HepG2 (cell line): ENCODE measurements at regions not wholly inside any gene's neighbourhood (a gene's known extent, or its start where the extent isn't known, plus 50 kb on each side); places are given as distances from the start of the nearest gene placed in this dataset.
A peak's percentile ranks its signal among the peaks of the same experiment; 100 is the strongest.

Experiments used
- ATAC-seq: fragments of 200-7000 bp; cut with Tn5 transposase; 3 replicates; pipeline ENCODE4 v1.9.1; 2020; ENCODE audit warnings: mild to moderate bottlenecking, moderate library complexity
- BruUV-seq: library from RNA; stranded (reverse); fragments of 400-500 nt; replicated peaks from 2 replicates; lab custom pipeline; 2021; lab: Mats Ljungman, UMichigan
- CTCF ChIA-PET: fragments of 300-600 bp; formaldehyde crosslinking; extraction: SDS; loops from one replicate; lab custom pipeline; 2021; ENCODE audit warnings: low total read pairs, inconsistent platforms, low intra/inter-chr PET ratio; lab: Yijun Ruan, JAX
- POLR2A ChIA-PET: fragments of 350-600 bp; sonication (Branson Sonifier 250); formaldehyde crosslinking; loops from one replicate; lab custom pipeline; 2020; ENCODE audit warnings: antibody characterized with exemption, inconsistent platforms; lab: Yijun Ruan, JAX
- DNase-seq: peaks from one replicate; pipeline ENCODE4 v3.0.0-alpha.2; 2015; ENCODE audit warnings: low spot score
- FAIRE-seq: peaks from 3 replicates; lab custom pipeline; 2011; peaks lifted over from hg19 to GRCh38; lab: Jason Lieb, UNC
- H2AFZ ChIP-seq: one replicate; pipeline ENCODE4 v1.6.1; 2011; ENCODE audit warnings: low read length, inconsistent platforms
- H3K27ac ChIP-seq: fragments of 300-600 bp; 3 replicates; pipeline ENCODE4 v1.8.0; 2011; ENCODE audit warnings: mixed run types, mild to moderate bottlenecking, mixed read lengths, low read length, inconsistent platforms; ENCODE audit not compliant: insufficient read depth; ENCODE audit errors: extremely low read length
- H3K27me3 ChIP-seq, 2 experiments: fragments of 200-600 bp in 1 of 2; 2 replicates in 1 of 2; 3 replicates in 1 of 2; pipeline versions ENCODE4 v1.6.0 to v1.8.0; 2011; ENCODE audit warnings: low read length in 2 of 2, mild to moderate bottlenecking in 2 of 2, moderate library complexity in 2 of 2, inconsistent platforms in 1 of 2; ENCODE audit not compliant: insufficient read depth in 2 of 2, control insufficient read depth in 1 of 2
- H3K36me3 ChIP-seq, 2 experiments: fragments of 200-600 bp in 1 of 2; replicated peaks in 1 of 2; 2 replicates in 1 of 2; 3 replicates in 1 of 2; pipeline versions ENCODE4 v1.5.1 to v1.8.0; 2011; ENCODE audit warnings: low read length in 2 of 2, inconsistent platforms in 1 of 2; ENCODE audit not compliant: insufficient read depth in 2 of 2, control insufficient read depth in 1 of 2
- H3K4me1 ChIP-seq: 2 replicates; pipeline ENCODE4 v1.5.1; 2012; ENCODE audit warnings: low read length, inconsistent platforms; ENCODE audit not compliant: insufficient read depth
- H3K4me2 ChIP-seq: 2 replicates; pipeline ENCODE4 v1.6.0; 2011; ENCODE audit warnings: low read depth, low read length, inconsistent platforms
- H3K4me3 ChIP-seq, 3 experiments: fragments of 200-600 bp in 1 of 3; sonication (generic), shearing (Covaris generic) in 1 of 3; replicated peaks in 1 of 3; 2 replicates each; pipeline ENCODE4 v1.5.1; 2011 to 2016; ENCODE audit warnings: low read length in 3 of 3, inconsistent platforms in 2 of 3, low read depth in 2 of 3, mild to moderate bottlenecking in 2 of 3, control low read depth in 1 of 3, mixed read lengths in 1 of 3; ENCODE audit not compliant: insufficient read depth in 1 of 3
- H3K79me2 ChIP-seq: one replicate; pipeline ENCODE4 v1.6.1; 2011; ENCODE audit warnings: low read length, inconsistent platforms; ENCODE audit not compliant: insufficient read depth
- H3K9ac ChIP-seq: 2 replicates; pipeline ENCODE4 v1.6.0; 2011; ENCODE audit warnings: mild to moderate bottlenecking, low read depth, low read length, inconsistent platforms; ENCODE audit not compliant: insufficient read depth
- H3K9me3 ChIP-seq: 2 replicates; pipeline ENCODE4 v1.5.1; 2012; ENCODE audit warnings: mild to moderate bottlenecking, low read length
- H4K20me1 ChIP-seq: 2 replicates; pipeline ENCODE4 v1.6.0; 2011; ENCODE audit warnings: inconsistent platforms, mild to moderate bottlenecking, low read length, moderate library complexity; ENCODE audit not compliant: insufficient read depth
- ATF7 ChIP-seq, 2 experiments: fragments of 450-650 bp in 1 of 2; sonication (generic) in 1 of 2; formaldehyde crosslinking in 1 of 2; IDR thresholded peaks; 2 replicates each; pipeline versions ENCODE4 v1.4.0 to v1.6.1; 2016 to 2020; ENCODE audit warnings: antibody characterized with exemption in 1 of 2, mild to moderate bottlenecking in 1 of 2, missing genetic modification reagents in 1 of 2
- ESRRA ChIP-seq: sonication (generic); formaldehyde crosslinking; IDR thresholded peaks from 2 replicates; pipeline ENCODE4 v1.5.1; 2020; ENCODE audit warnings: mild to moderate bottlenecking, low read depth, missing genetic modification reagents
- GZF1 ChIP-seq: sonication (generic); formaldehyde crosslinking; IDR thresholded peaks from 2 replicates; pipeline ENCODE4 v1.5.1; 2020; ENCODE audit warnings: mild to moderate bottlenecking, missing genetic modification reagents
- HNF4A ChIP-seq: sonication (generic); formaldehyde crosslinking; IDR thresholded peaks from 2 replicates; pipeline ENCODE4 v1.4.0; 2020; ENCODE audit warnings: missing genetic modification reagents
- HNRNPLL ChIP-seq: fragments of 200-400 bp; formaldehyde crosslinking; IDR thresholded peaks from 2 replicates; pipeline ENCODE4 v1.6.1; 2017; ENCODE audit warnings: mild to moderate bottlenecking, low read depth, low read length; ENCODE audit not compliant: poor library complexity, severe bottlenecking
- RFX1 ChIP-seq: fragments of 450-650 bp; IDR thresholded peaks from 2 replicates; pipeline ENCODE4 v1.6.1; 2017
- SNAPC4 ChIP-seq: sonication (generic); formaldehyde crosslinking; IDR thresholded peaks from 2 replicates; pipeline ENCODE4 v1.4.0; 2020; ENCODE audit warnings: mild to moderate bottlenecking, missing genetic modification reagents
- SRSF9 ChIP-seq: fragments of 200-400 bp; formaldehyde crosslinking; IDR thresholded peaks from 2 replicates; pipeline ENCODE4 v1.6.1; 2018; ENCODE audit warnings: borderline replicate concordance, mild to moderate bottlenecking, low read depth, low read length; ENCODE audit not compliant: insufficient read depth, poor library complexity, severe bottlenecking
- XBP1 ChIP-seq: sonication (generic); formaldehyde crosslinking; IDR thresholded peaks from 2 replicates; pipeline ENCODE4 v1.5.0; 2020; ENCODE audit warnings: missing genetic modification reagents
- ZFY ChIP-seq: sonication (generic); formaldehyde crosslinking; IDR thresholded peaks from 2 replicates; pipeline ENCODE4 v1.4.0; 2020; ENCODE audit warnings: missing genetic modification reagents
- ZNF326 ChIP-seq: sonication (generic); formaldehyde crosslinking; IDR thresholded peaks from 2 replicates; pipeline ENCODE4 v1.4.0; 2020; ENCODE audit warnings: missing genetic modification reagents, borderline replicate concordance
- ZNF574 ChIP-seq: sonication (generic); formaldehyde crosslinking; IDR thresholded peaks from 2 replicates; pipeline ENCODE4 v1.4.0; 2020; ENCODE audit warnings: missing genetic modification reagents
- ZNF710 ChIP-seq: sonication (generic); formaldehyde crosslinking; IDR thresholded peaks from 2 replicates; pipeline ENCODE4 v1.5.0; 2020; ENCODE audit warnings: mild to moderate bottlenecking, missing genetic modification reagents, borderline replicate concordance
- ZNF891 ChIP-seq: sonication (generic); formaldehyde crosslinking; IDR thresholded peaks from 2 replicates; pipeline ENCODE4 v1.5.0; 2020; ENCODE audit warnings: mild to moderate bottlenecking, missing genetic modification reagents
- WGBS: methylation state at CpG from one replicate; pipeline ENCODE4 v1.1.6; 2017; ENCODE audit warnings: low lambda C conversion rate; 5-methylcytosine and 5-hydroxymethylcytosine counted together
- in situ Hi-C: cut with HindIII; loops from 2 replicates; pipeline ENCODE4 v1.10.0; 2017; ENCODE audit warnings: low pct_unique_long_range_greater_than_20kb; ENCODE audit not compliant: extremely low pct_ligation_motif_present
- intact Hi-C: fragments of 100-400 bp; cut with micrococcal nuclease; formaldehyde crosslinking; loops from one replicate; pipeline ENCODE4 v1.10.0; 2022; ENCODE audit not compliant: unreplicated experiment

- in situ Hi-C loops = no loop called here
- Histone ChIP-seq H3K27ac (no peak overlapping the region), H3K9me3 (no peaks in the 10 kb centered on the region), H4K20me1 (no peaks in the 10 kb centered on the region), H3K79me2 (no peaks in the 10 kb centered on the region), H3K27me3 (peaks cover 6 to 19% of the 10 kb centered on the region in 2 experiments; a peak in 3 of 5 replicates), H2AFZ (no peak overlapping the region), H3K36me3 (no peaks in the 10 kb centered on the region), H3K4me3 (no peak overlapping the region), H3K9ac (no peak overlapping the region), H3K4me2 (no peak overlapping the region), H3K4me1 (peaks cover 8% of the 10 kb centered on the region; the same call in 1 of the 2 replicates)
- POLR2A ChIA-PET = no interaction called here
- intact Hi-C loops = no loop called here
- WGBS = 48% methylated on average over 6 of the region's 15 CpGs
- ATAC-seq (peak; percentile 40), FAIRE-seq (no peak), DNase-seq (no peak)
- CTCF ChIA-PET = no interaction called here
- BruUV-seq = no TSS peak
- TF ChIP-seq SNAPC4 (CRISPR knock-in tag) (no peak), RFX1 (no peak), ZNF326 (CRISPR knock-in tag) (no peak), XBP1 (CRISPR knock-in tag) (no peak), ZNF574 (CRISPR knock-in tag) (no peak), ESRRA (CRISPR knock-in tag) (peak; percentile 35; the same call in 1 of the 2 replicates), HNRNPLL (peak; percentile 27), HNF4A (CRISPR knock-in tag) (peak; percentile 15; the same call in 1 of the 2 replicates), ZNF710 (CRISPR knock-in tag) (no peak), GZF1 (CRISPR knock-in tag) (no peak), ZNF891 (CRISPR knock-in tag) (no peak), ATF7 (IDR thresholded peaks at IDR 0.05) (no peak), ATF7 (CRISPR knock-in tag; IDR thresholded peaks at IDR 0.05) (no peak), ZFY (0 out of 2 replicates have a peak, but pooled peaks have one; percentile 25), SRSF9 (no peak)
Observed at GRCh38 chr4:1500966-1501753, 94.9 kb upstream of the NKX1-1 start.
